ENCODE measurements at regions not wholly inside any gene's neighbourhood (a gene's known extent, or its start where the extent isn't known, plus 50 kb on each side); places are given as distances from the start of the nearest gene placed in this dataset.
A peak's percentile ranks its signal among the peaks of the same experiment; 100 is the strongest.
"Not testable (repeated sequence)": the region's sequence is repeated elsewhere in the genome, so short reads cannot be mapped to it uniquely, and the experiment has no call there.

- Histone ChIP-seq H3K27me3 (ENCODE audit: control insufficient read depth, insufficient read depth, low read length) (no peaks in the 10 kb centered on the region), H3K4me1 (ENCODE audit: control insufficient read depth, insufficient read depth, low read length) (no peaks in the 10 kb centered on the region), H3K27ac (ENCODE audit: low read length) (no peak overlapping the region), H3K4me3 (ENCODE audit: low read length) (no peak overlapping the region), H3K36me3 (ENCODE audit: control insufficient read depth, insufficient read depth, low read length) (no peaks in the 10 kb centered on the region), H3K9me3 (ENCODE audit: control insufficient read depth, insufficient read depth, low read length) (no peaks in the 10 kb centered on the region)
- ATAC-seq (no peak), DNase-seq (no peak)
- TF ChIP-seq, protein P1, sequence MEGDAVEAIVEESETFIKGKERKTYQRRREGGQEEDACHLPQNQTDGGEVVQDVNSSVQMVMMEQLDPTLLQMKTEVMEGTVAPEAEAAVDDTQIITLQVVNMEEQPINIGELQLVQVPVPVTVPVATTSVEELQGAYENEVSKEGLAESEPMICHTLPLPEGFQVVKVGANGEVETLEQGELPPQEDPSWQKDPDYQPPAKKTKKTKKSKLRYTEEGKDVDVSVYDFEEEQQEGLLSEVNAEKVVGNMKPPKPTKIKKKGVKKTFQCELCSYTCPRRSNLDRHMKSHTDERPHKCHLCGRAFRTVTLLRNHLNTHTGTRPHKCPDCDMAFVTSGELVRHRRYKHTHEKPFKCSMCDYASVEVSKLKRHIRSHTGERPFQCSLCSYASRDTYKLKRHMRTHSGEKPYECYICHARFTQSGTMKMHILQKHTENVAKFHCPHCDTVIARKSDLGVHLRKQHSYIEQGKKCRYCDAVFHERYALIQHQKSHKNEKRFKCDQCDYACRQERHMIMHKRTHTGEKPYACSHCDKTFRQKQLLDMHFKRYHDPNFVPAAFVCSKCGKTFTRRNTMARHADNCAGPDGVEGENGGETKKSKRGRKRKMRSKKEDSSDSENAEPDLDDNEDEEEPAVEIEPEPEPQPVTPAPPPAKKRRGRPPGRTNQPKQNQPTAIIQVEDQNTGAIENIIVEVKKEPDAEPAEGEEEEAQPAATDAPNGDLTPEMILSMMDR (IDR thresholded peaks at IDR 0.05): no peak
- Mint-ChIP-seq H3K27me3 (ENCODE audit: low read depth in 2 of 2) (peaks cover 0 to 11% of the 10 kb centered on the region in 2 donors), H3K9me3 (peaks cover 0 to 3% of the 10 kb centered on the region in 2 donors), H3K27ac (no peak overlapping the region), H3K4me3 (no peak overlapping the region), H3K4me1 (no peaks in the 10 kb centered on the region), H3K36me3 (no peaks in the 10 kb centered on the region)
- intact Hi-C loops (cut with micrococcal nuclease): no loop called here
Measured at GRCh38 chr21:17709266-17709611, 96.5 kb upstream of the BTG3 start.

DNA sequence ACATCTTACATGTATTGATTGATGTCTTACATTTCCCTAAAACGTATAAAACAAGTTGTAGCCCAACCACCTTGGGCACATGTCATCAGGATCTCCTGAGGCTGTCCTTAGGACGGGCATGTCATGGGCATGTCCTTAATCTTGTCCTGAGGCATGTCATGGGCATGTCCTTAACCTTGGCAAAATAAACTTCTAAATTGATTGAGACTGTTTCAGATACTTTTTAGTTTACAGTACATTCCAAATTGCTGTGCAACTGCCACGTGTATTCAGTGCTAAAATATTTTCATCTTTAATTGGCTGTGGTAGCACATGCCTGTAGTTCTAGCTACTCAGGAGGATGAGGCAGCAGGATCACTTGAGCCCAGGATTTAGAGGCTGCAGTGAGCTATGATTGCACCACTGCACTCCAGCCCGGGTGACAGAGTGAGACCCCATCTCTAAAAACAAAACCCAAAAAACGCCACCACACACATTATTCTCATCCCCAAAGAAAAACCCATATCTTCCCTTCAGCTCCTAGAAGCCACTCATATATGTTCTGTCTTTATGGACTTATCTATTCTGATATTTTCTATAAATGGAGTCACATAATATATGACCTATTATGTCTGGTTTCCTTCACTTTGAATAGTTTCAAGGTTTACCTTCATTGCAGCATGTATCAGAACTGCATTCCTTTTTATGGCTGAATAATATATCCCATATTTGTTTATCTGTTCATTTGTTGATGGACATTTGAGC is 96.0 kb upstream of the BTG3 start:
- Mint-ChIP-seq H3K9me3 (peaks cover 0 to 3% of the 10 kb centered on the region in 2 donors), H3K27ac (no peak overlapping the region), H3K27me3 (ENCODE audit: low read depth in 2 of 2) (peaks cover 0 to 11% of the 10 kb centered on the region in 2 donors), H3K4me1 (no peaks in the 10 kb centered on the region), H3K4me3 (no peak overlapping the region), H3K36me3 (no peaks in the 10 kb centered on the region)
- DNase-seq: no peak
- 80% methylated on average over 5 of the region's 5 CpGs for WGBS (ENCODE audit: insufficient coverage)
- no peaks in the 10 kb centered on the region for H3K9me3 ChIP-seq (ENCODE audit: control insufficient read depth, insufficient read depth, low read length)
- TF ChIP-seq, protein P1 (IDR thresholded peaks at IDR 0.05): no peak
- no peak overlapping the region for H3K4me3 ChIP-seq (ENCODE audit: low read length)
- no peaks in the 10 kb centered on the region for H3K27me3 ChIP-seq (ENCODE audit: control insufficient read depth, insufficient read depth, low read length)
- H3K4me1 ChIP-seq (ENCODE audit: control insufficient read depth, insufficient read depth, low read length): no peaks in the 10 kb centered on the region
- no peak overlapping the region for H3K27ac ChIP-seq (ENCODE audit: low read length)
- no peak for ATAC-seq
- intact Hi-C loops (cut with micrococcal nuclease): no loop called here
- no peaks in the 10 kb centered on the region for H3K36me3 ChIP-seq (ENCODE audit: control insufficient read depth, insufficient read depth, low read length)

- Histone ChIP-seq H3K27ac (ENCODE audit: low read length) (no peak overlapping the region), H3K27me3 (ENCODE audit: control insufficient read depth, insufficient read depth, low read length) (no peaks in the 10 kb centered on the region), H3K9me3 (ENCODE audit: control insufficient read depth, insufficient read depth, low read length) (no peaks in the 10 kb centered on the region), H3K4me3 (ENCODE audit: low read length) (no peak overlapping the region), H3K36me3 (ENCODE audit: control insufficient read depth, insufficient read depth, low read length) (no peaks in the 10 kb centered on the region), H3K4me1 (ENCODE audit: control insufficient read depth, insufficient read depth, low read length) (no peaks in the 10 kb centered on the region)
- Mint-ChIP-seq H3K4me3 (no peak overlapping the region), H3K27me3 (ENCODE audit: low read depth in 2 of 2) (peaks cover 0 to 5% of the 10 kb centered on the region in 2 donors), H3K36me3 (no peaks in the 10 kb centered on the region), H3K4me1 (no peaks in the 10 kb centered on the region), H3K9me3 (peaks cover 0 to 3% of the 10 kb centered on the region in 2 donors), H3K27ac (no peak overlapping the region)
- ATAC-seq (no peak), DNase-seq (no peak)
- TF ChIP-seq, protein P1 (IDR thresholded peaks at IDR 0.05): no peak
- intact Hi-C loops (cut with micrococcal nuclease): no loop called here
- 74% methylated on average over 6 of the region's 6 CpGs for WGBS (ENCODE audit: insufficient coverage)
Measured at GRCh38 chr21:17699524-17700189, 87.0 kb upstream of the BTG3 start.

GRCh38 chr21:17697473-17697872 is 84.8 kb upstream of the BTG3 start:
- Histone ChIP-seq H3K27me3 (ENCODE audit: control insufficient read depth, insufficient read depth, low read length) (no peaks in the 10 kb centered on the region), H3K36me3 (ENCODE audit: control insufficient read depth, insufficient read depth, low read length) (no peaks in the 10 kb centered on the region), H3K27ac (ENCODE audit: low read length) (no peak overlapping the region), H3K9me3 (ENCODE audit: control insufficient read depth, insufficient read depth, low read length) (no peaks in the 10 kb centered on the region), H3K4me3 (ENCODE audit: low read length) (no peak overlapping the region), H3K4me1 (ENCODE audit: control insufficient read depth, insufficient read depth, low read length) (no peaks in the 10 kb centered on the region)
- intact Hi-C loops (cut with micrococcal nuclease): no loop called here
- ATAC-seq: peak in 1 of 3 donors; percentile 49
- H3K9me3 Mint-ChIP-seq: peaks cover 0 to 3% of the 10 kb centered on the region in 2 donors
- TF ChIP-seq, protein P1 (IDR thresholded peaks at IDR 0.05): no peak
- H3K4me1 Mint-ChIP-seq: no peaks in the 10 kb centered on the region
- no peaks in the 10 kb centered on the region for H3K36me3 Mint-ChIP-seq
- H3K4me3 Mint-ChIP-seq: no peak overlapping the region
- no peak overlapping the region for H3K27ac Mint-ChIP-seq
- H3K27me3 Mint-ChIP-seq (ENCODE audit: low read depth in 2 of 2): peaks cover 0 to 5% of the 10 kb centered on the region in 2 donors
- no peak for DNase-seq

DNA sequence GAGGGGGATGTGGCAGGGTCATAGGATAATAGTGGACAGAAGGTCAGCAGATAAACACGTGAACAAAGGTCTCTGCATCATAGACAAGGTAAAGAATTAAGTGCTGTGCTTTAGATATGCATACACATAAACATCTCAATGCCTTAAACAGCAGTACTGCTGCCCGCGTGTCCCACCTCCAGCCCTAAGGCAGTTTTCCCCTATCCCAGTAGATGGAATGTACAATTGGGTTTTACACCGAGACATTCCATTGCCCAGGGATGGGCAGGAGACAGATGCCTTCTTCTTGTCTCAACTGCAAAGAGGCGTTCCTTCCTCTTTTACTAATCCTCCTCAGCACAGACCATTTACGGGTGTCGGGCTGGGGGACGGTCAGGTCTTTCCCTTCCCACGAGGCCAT is 81.7 kb upstream of the BTG3 start:
- intact Hi-C loops (cut with micrococcal nuclease); H3K4me1 Mint-ChIP-seq: not testable (repeated sequence)

More for the DNA sequence above, 81.7 kb upstream of the BTG3 start:
- H3K4me3 ChIP-seq (ENCODE audit: low read length); DNase-seq; ATAC-seq; H3K27ac Mint-ChIP-seq; H3K4me3 Mint-ChIP-seq; H3K36me3 Mint-ChIP-seq; H3K9me3 Mint-ChIP-seq; H3K27ac ChIP-seq (ENCODE audit: low read length); H3K9me3 ChIP-seq (ENCODE audit: control insufficient read depth, insufficient read depth, low read length); H3K27me3 ChIP-seq (ENCODE audit: control insufficient read depth, insufficient read depth, low read length); H3K4me1 ChIP-seq (ENCODE audit: control insufficient read depth, insufficient read depth, low read length); H3K36me3 ChIP-seq (ENCODE audit: control insufficient read depth, insufficient read depth, low read length); H3K27me3 Mint-ChIP-seq (ENCODE audit: low read depth in 2 of 2): not testable (repeated sequence)
- 74% methylated on average over 4 of the region's 9 CpGs for WGBS (ENCODE audit: insufficient coverage)
